ENCODE measurements at regions not wholly inside any gene's neighbourhood (a gene's known extent, or its start where the extent isn't known, plus 50 kb on each side); places are given as distances from the start of the nearest gene placed in this dataset.

- H3K27ac ChIP-seq (ENCODE audit: insufficient read depth, low read length): no peak overlapping the region
- no peak overlapping the region for H3K14ac ChIP-seq (replicated peaks; ENCODE audit: low read depth, low read length)
- H3K18ac ChIP-seq (ENCODE audit: low read depth, low read length): no peak overlapping the region
- no peaks in the 10 kb centered on the region for H3K9me1 ChIP-seq (ENCODE audit: insufficient read depth, low read length)
- no peak overlapping the region for H2AK9ac ChIP-seq (replicated peaks; ENCODE audit: low read depth, low read length, poor library complexity)
- no peak for DNase-seq
- no peak overlapping the region for H4K8ac ChIP-seq (ENCODE audit: low read depth in 2 of 2, low read length in 2 of 2)
- H3K79me1 ChIP-seq (ENCODE audit: low read depth in 1 of 2, low read length in 2 of 2): no peaks in the 10 kb centered on the region
- peak overlapping the region; percentile 9; the same call in 1 of the 2 replicates for H2AK5ac ChIP-seq (ENCODE audit: low read depth, low read length)
- H3K4me1 ChIP-seq (ENCODE audit: control insufficient read depth, insufficient read depth, low read length): peaks cover 3% of the 10 kb centered on the region; the same call in 1 of the 2 replicates
- H2BK5ac ChIP-seq (ENCODE audit: low read depth, low read length, poor library complexity, severe bottlenecking): no peak overlapping the region
- H3K4ac ChIP-seq (ENCODE audit: low read depth, low read length): no peak overlapping the region
- H2BK15ac ChIP-seq (ENCODE audit: low read depth, low read length): peak overlapping the region; percentile 53; the same call in 1 of the 3 replicates
- no peak overlapping the region for H4K91ac ChIP-seq (ENCODE audit: insufficient read depth, low read depth, low read length)
- POLR2A ChIA-PET (ENCODE audit: unreplicated experiment): no interaction called here
- in situ Hi-C loops (cut with MboI; ENCODE audit: low sequenced_read_pairs): no loop called here
- H2BK120ac ChIP-seq (ENCODE audit: low read depth, low read length): peak overlapping the region; percentile 35; the same call in 1 of the 2 replicates
- H3K36me3 ChIP-seq (ENCODE audit: control insufficient read depth, insufficient read depth, low read length): no peaks in the 10 kb centered on the region
- no peak for ATAC-seq (ENCODE audit: low read depth)
- no peak overlapping the region for H4K5ac ChIP-seq (ENCODE audit: low read depth, low read length)
- TF ChIP-seq MAFK (IDR thresholded peaks at IDR 0.05; ENCODE audit: low read depth, low read length) (no peak), ELK1 (IDR thresholded peaks at IDR 0.05; ENCODE audit: borderline replicate concordance, low read depth, low read length) (no peak), CEBPB (IDR thresholded peaks at IDR 0.05; ENCODE audit: low read depth, low read length) (no peak), SMC3 (IDR thresholded peaks at IDR 0.05; ENCODE audit: low read depth, low read length) (no peak), RAD21 (IDR thresholded peaks at IDR 0.05; ENCODE audit: low read length) (no peak), RFX5 (IDR thresholded peaks at IDR 0.05; ENCODE audit: low read depth, low read length) (no peak), USF2 (IDR thresholded peaks at IDR 0.05; ENCODE audit: low read depth, low read length) (no peak), MXI1 (IDR thresholded peaks at IDR 0.05; ENCODE audit: borderline replicate concordance, low read depth, low read length) (no peak), FOS (IDR thresholded peaks at IDR 0.05; ENCODE audit: low read depth, low read length) (no peak), POLR2A (IDR thresholded peaks at IDR 0.05; ENCODE audit: low read depth, low read length) (no peak), MAZ (IDR thresholded peaks at IDR 0.05; ENCODE audit: borderline replicate concordance, low read depth, low read length) (no peak)
- BruUV-seq (replicated peaks): no TSS peak
- WGBS, 2 experiments (ENCODE audit: extremely low coverage in 2 of 2, insufficient read length in 1 of 2): 100% methylated on average over 1 of the region's 10 CpGs; no CpG with 5 or more reads in 1 of the 2 experiments
- peaks cover 2% of the 10 kb centered on the region; the same call in 1 of the 2 replicates for H3K27me3 ChIP-seq (ENCODE audit: control insufficient read depth, insufficient read depth, low read length)
- dilution Hi-C loops (cut with HindIII; ENCODE audit: low sequenced_read_pairs, unreplicated experiment): no loop called here
- no peaks in the 10 kb centered on the region for H4K20me1 ChIP-seq (ENCODE audit: insufficient read depth, low read length)
- H3K4me2 ChIP-seq (ENCODE audit: low read depth, low read length): no peak overlapping the region
- no peak overlapping the region for H3K4me3 ChIP-seq (ENCODE audit: insufficient read depth, low read depth, low read length)
- intact Hi-C loops (cut with micrococcal nuclease): loop anchor here (10.0 kb wide), 2 partner anchors 62 to 558 kb away; no protein-coding TSS in a partner anchor
- CTCF ChIA-PET: no interaction called here
- no peaks in the 10 kb centered on the region for H3K9me3 ChIP-seq (ENCODE audit: control insufficient read depth, insufficient read depth, low read length)
- no peak overlapping the region for H2AFZ ChIP-seq (replicated peaks; ENCODE audit: low read length, poor library complexity)
- no peak overlapping the region for H3K9ac ChIP-seq (ENCODE audit: low read depth, low read length)
- no peak overlapping the region for H2BK20ac ChIP-seq (ENCODE audit: low read depth, low read length)
- H3K23ac ChIP-seq (ENCODE audit: low read depth, low read length): no peak overlapping the region
- no peak overlapping the region for H3K56ac ChIP-seq (ENCODE audit: extremely low read depth, insufficient read depth, low read length)
Measured at GRCh38 chr16:65576631-65577030, 454.8 kb upstream of the CDH11 start.
